NCI-H524 (cell line): ENCODE measurements at regions not wholly inside any gene's neighbourhood (a gene's known extent, or its start where the extent isn't known, plus 50 kb on each side); places are given as distances from the start of the nearest gene placed in this dataset.
A peak's percentile ranks its signal among the peaks of the same experiment; 100 is the strongest.

Experiments used
- DNase-seq, 2 experiments: peaks; one replicate each; lab custom pipeline; 2025; lab: John Stamatoyannopoulos, UW

GRCh38 chr10:20726381-20726780, 170.7 kb downstream of the NEBL start:
- no peak for DNase-seq

GRCh38 chr10:20714979-20715378, 182.1 kb downstream of the NEBL start:
- no peak for DNase-seq

- DNase-seq = no peak
Measured at GRCh38 chr10:20714518-20714917, 182.6 kb downstream of the NEBL start.

- no peak for DNase-seq
Measured at GRCh38 chr10:20713420-20713819, 183.7 kb downstream of the NEBL start.

- DNase-seq = no peak
Measured at GRCh38 chr10:20712774-20713173, 184.3 kb downstream of the NEBL start.

- no peak for DNase-seq
Measured at GRCh38 chr10:20709708-20710107, 187.4 kb downstream of the NEBL start.

GRCh38 chr10:20708305-20708704, 188.8 kb downstream of the NEBL start:
- no peak for DNase-seq

GRCh38 chr10:20707251-20707650, 189.9 kb downstream of the NEBL start:
- DNase-seq = peak in 1 of 2 experiments; percentile 0

GRCh38 chr10:20698837-20699236, 198.3 kb downstream of the NEBL start:
- DNase-seq = no peak

GRCh38 chr10:20694296-20694695, 202.8 kb downstream of the NEBL start:
- DNase-seq = no peak

GRCh38 chr10:20688797-20689544, 208.1 kb downstream of the NEBL start:
- no peak for DNase-seq

GRCh38 chr10:20686015-20686635, 211.0 kb downstream of the NEBL start:
- DNase-seq = no peak

- DNase-seq = no peak
Measured at GRCh38 chr10:20685462-20685861, 211.6 kb downstream of the NEBL start.

GRCh38 chr10:20683345-20683744, 213.8 kb downstream of the NEBL start:
- no peak for DNase-seq

GRCh38 chr10:20682782-20683181, 214.3 kb downstream of the NEBL start:
- DNase-seq = no peak

GRCh38 chr10:20677340-20677739, 219.8 kb downstream of the NEBL start:
- DNase-seq = no peak

GRCh38 chr10:20674926-20675325, 222.2 kb downstream of the NEBL start:
- no peak for DNase-seq

GRCh38 chr10:20673175-20673574, 223.9 kb downstream of the NEBL start:
- no peak for DNase-seq

GRCh38 chr10:20672741-20673140, 224.4 kb downstream of the NEBL start:
- DNase-seq = no peak

- no peak for DNase-seq
Measured at GRCh38 chr10:20670579-20670978, 226.5 kb downstream of the NEBL start.

- DNase-seq = no peak
Measured at GRCh38 chr10:20668985-20669384, 228.1 kb downstream of the NEBL start.

- no peak for DNase-seq
Measured at GRCh38 chr10:20662742-20663141, 234.4 kb downstream of the NEBL start.

- DNase-seq = no peak
Measured at GRCh38 chr10:20659225-20659624, 237.9 kb downstream of the NEBL start.

GRCh38 chr10:20658158-20658557, 239.0 kb downstream of the NEBL start:
- no peak for DNase-seq
